ENCODE measurements at regions not wholly inside any gene's neighbourhood (a gene's known extent, or its start where the extent isn't known, plus 50 kb on each side); places are given as distances from the start of the nearest gene placed in this dataset.
"Not testable (repeated sequence)": the region's sequence is repeated elsewhere in the genome, so short reads cannot be mapped to it uniquely, and the experiment has no call there.

GRCh38 chr13:39825886-39826285 is 170.4 kb downstream of the COG6 start:
- TF ChIP-seq CTCF (IDR thresholded peaks at IDR 0.05; ENCODE audit: low read depth, low read length): no peak

GRCh38 chr13:39835253-39835652 is 179.8 kb downstream of the COG6 start:
- no peak for DNase-seq (ENCODE audit: extremely low read depth, low read depth)
- no peak for TF ChIP-seq CTCF (IDR thresholded peaks at IDR 0.05; ENCODE audit: low read depth, low read length)

More at GRCh38 chr13:39825886-39826285, 170.4 kb downstream of the COG6 start:
- DNase-seq (ENCODE audit: extremely low read depth, low read depth): no peak

- no peak for TF ChIP-seq CTCF (IDR thresholded peaks at IDR 0.05; ENCODE audit: low read depth, low read length)
- no peak for DNase-seq (ENCODE audit: extremely low read depth, low read depth)
These were observed 180.6 kb downstream of the COG6 start for GRCh38 chr13:39836038-39836437.

GRCh38 chr13:39837866-39838265 is 182.4 kb downstream of the COG6 start:
- not testable (repeated sequence) for DNase-seq (ENCODE audit: extremely low read depth, low read depth)

GRCh38 chr13:39840201-39840600 is 184.7 kb downstream of the COG6 start:
- no peak for TF ChIP-seq CTCF (IDR thresholded peaks at IDR 0.05; ENCODE audit: low read depth, low read length)
- no peak for DNase-seq (ENCODE audit: extremely low read depth, low read depth)

GRCh38 chr13:39847336-39847735 is 191.9 kb downstream of the COG6 start:
- DNase-seq (ENCODE audit: extremely low read depth, low read depth): no peak
- TF ChIP-seq CTCF (IDR thresholded peaks at IDR 0.05; ENCODE audit: low read depth, low read length): no peak

GRCh38 chr13:39855236-39855635 is 199.8 kb downstream of the COG6 start:
- DNase-seq (ENCODE audit: extremely low read depth, low read depth): no peak
- TF ChIP-seq CTCF (IDR thresholded peaks at IDR 0.05; ENCODE audit: low read depth, low read length): no peak

GRCh38 chr13:39856714-39857113 is 201.3 kb downstream of the COG6 start:
- TF ChIP-seq CTCF (IDR thresholded peaks at IDR 0.05; ENCODE audit: low read depth, low read length): no peak
- DNase-seq (ENCODE audit: extremely low read depth, low read depth): no peak
